CD14-positive monocyte (primary cell): ENCODE measurements at regions not wholly inside any gene's neighbourhood (a gene's known extent, or its start where the extent isn't known, plus 50 kb on each side); places are given as distances from the start of the nearest gene placed in this dataset. TPM values are rescaled to one million over a fixed set of nuclear protein-coding genes. Genes with fewer than 3 reads are reported as not detected.

Source experiments
- DNase-seq, 3 donors: peaks; one replicate each; pipeline ENCODE4 v3.0.0-alpha.2; 2011 to 2022
- H2AFZ ChIP-seq: 2 replicates; pipeline ENCODE4 v1.6.0; 2012; ENCODE audit warnings: mild to moderate bottlenecking, low read depth, low read length, inconsistent platforms; ENCODE audit not compliant: insufficient read depth, poor library complexity, severe bottlenecking
- H3K27ac ChIP-seq, 2 donors: 1 replicate in 1 of 2; 2 replicates in 1 of 2; pipeline ENCODE4 v1.5.1; 2012 to 2013; ENCODE audit warnings: low read length in 2 of 2, control low read depth in 1 of 2, inconsistent platforms in 1 of 2, low read depth in 1 of 2, mild to moderate bottlenecking in 1 of 2
- H3K27me3 ChIP-seq, 2 donors: one replicate each; pipeline versions ENCODE4 v1.6.0 to v1.6.1; 2011 to 2013; ENCODE audit warnings: low read length in 2 of 2; ENCODE audit not compliant: control insufficient read depth in 2 of 2, insufficient read depth in 2 of 2
- H3K36me3 ChIP-seq, 2 donors: replicated peaks in 1 of 2; 1 replicate in 1 of 2; 2 replicates in 1 of 2; pipeline versions ENCODE4 v1.5.1 to v1.6.1; 2012 to 2013; ENCODE audit warnings: low read length in 2 of 2, control low read depth in 1 of 2, inconsistent platforms in 1 of 2, mild to moderate bottlenecking in 1 of 2; ENCODE audit not compliant: insufficient read depth in 2 of 2, control insufficient read depth in 1 of 2
- H3K4me1 ChIP-seq, 2 donors: 1 replicate in 1 of 2; 2 replicates in 1 of 2; pipeline versions ENCODE4 v1.5.1 to v1.6.1; 2012 to 2013; ENCODE audit warnings: low read length in 2 of 2, control low read depth in 1 of 2, inconsistent platforms in 1 of 2, mild to moderate bottlenecking in 1 of 2, moderate library complexity in 1 of 2; ENCODE audit not compliant: insufficient read depth in 2 of 2, control insufficient read depth in 1 of 2
- H3K4me2 ChIP-seq: replicated peaks from 2 replicates; pipeline ENCODE3; 2012; ENCODE audit warnings: low read length, moderate library complexity, mild to moderate bottlenecking; ENCODE audit not compliant: poor library complexity, severe bottlenecking; ENCODE audit errors: extremely low read depth
- H3K4me3 ChIP-seq, 3 experiments: fragments of 200-600 bp in 1 of 3; sonication (generic) in 1 of 3; replicated peaks in 1 of 3; 1 replicate in 2 of 3; 2 replicates in 1 of 3; pipeline ENCODE4 v1.5.1; 2011 to 2013; ENCODE audit warnings: low read length in 3 of 3, mild to moderate bottlenecking in 3 of 3, control low read depth in 2 of 3, low read depth in 2 of 3, inconsistent platforms in 1 of 3, moderate library complexity in 1 of 3
- H3K79me2 ChIP-seq: 2 replicates; pipeline ENCODE4 v1.6.0; 2012; ENCODE audit warnings: mild to moderate bottlenecking, control low read depth, inconsistent platforms, low read length, moderate library complexity; ENCODE audit not compliant: insufficient read depth
- H3K9ac ChIP-seq: 2 replicates; pipeline ENCODE4 v1.6.0; 2017; ENCODE audit warnings: low read length, mild to moderate bottlenecking; ENCODE audit not compliant: insufficient read depth, poor library complexity, severe bottlenecking
- H3K9me3 ChIP-seq, 2 donors: replicated peaks in 1 of 2; 1 replicate in 1 of 2; 2 replicates in 1 of 2; pipeline versions ENCODE4 v1.5.1 to v1.6.1; 2012 to 2013; ENCODE audit warnings: low read length in 2 of 2, control low read depth in 1 of 2; ENCODE audit not compliant: control insufficient read depth in 1 of 2, insufficient read depth in 1 of 2
- H4K20me1 ChIP-seq: 2 replicates; pipeline ENCODE4 v1.6.0; 2012; ENCODE audit warnings: mild to moderate bottlenecking, low read length, control low read depth, moderate library complexity; ENCODE audit not compliant: insufficient read depth
- H3K27ac Mint-ChIP-seq, 7 donors: one replicate each; pipeline ENCODE4 v1.8.0; 2020; ENCODE audit warnings: mild to moderate bottlenecking in 7 of 7, mixed read lengths in 7 of 7, moderate library complexity in 6 of 7, inconsistent platforms in 2 of 7
- H3K27me3 Mint-ChIP-seq, 3 donors: one replicate each; pipeline ENCODE4 v1.8.0; 2021 to 2022; ENCODE audit warnings: low read depth in 3 of 3, mild to moderate bottlenecking in 3 of 3, mixed read lengths in 3 of 3, moderate library complexity in 3 of 3, inconsistent platforms in 1 of 3
- H3K36me3 Mint-ChIP-seq, 2 donors: one replicate each; pipeline ENCODE4 v1.8.0; 2020; ENCODE audit warnings: mixed read lengths in 2 of 2, inconsistent platforms in 1 of 2, mild to moderate bottlenecking in 1 of 2
- H3K4me1 Mint-ChIP-seq: one replicate; pipeline ENCODE4 v1.8.0; 2020; ENCODE audit warnings: mild to moderate bottlenecking, mixed read lengths
- H3K4me3 Mint-ChIP-seq, 2 donors: one replicate each; pipeline ENCODE4 v1.8.0; 2020; ENCODE audit warnings: mild to moderate bottlenecking in 2 of 2, mixed read lengths in 2 of 2, moderate library complexity in 1 of 2
- H3K9me3 Mint-ChIP-seq, 7 donors: one replicate each; pipeline ENCODE4 v1.8.0; 2020 to 2022; ENCODE audit warnings: mixed read lengths in 7 of 7, mild to moderate bottlenecking in 6 of 7, moderate library complexity in 6 of 7, inconsistent platforms in 2 of 7
- CTCF ChIP-seq: fragments of 200-600 bp; IDR thresholded peaks from one replicate; pipeline ENCODE4 v1.8.0; 2022; ENCODE audit warnings: antibody characterized with exemption, mild to moderate bottlenecking
- intact Hi-C, 2 donors: fragments of 100-400 bp; cut with micrococcal nuclease; formaldehyde crosslinking; loops; one replicate each; pipeline versions ENCODE4 v1.15.0 to v1.15.1; 2023
- small RNA-seq: library from RNA; depleted of rRNA; stranded (forward); fragments of <200 nt; gene quantifications from one replicate; pipeline ENCODE3, GENCODE V24; 2012; ENCODE audit warnings: low read depth; ENCODE audit not compliant: insufficient read length

- Mint-ChIP-seq H3K36me3 (no peaks in the 10 kb centered on the region), H3K27me3 (no peaks in the 10 kb centered on the region), H3K4me3 (no peak overlapping the region), H3K27ac (no peak overlapping the region), H3K4me1 (no peaks in the 10 kb centered on the region), H3K9me3 (no peaks in the 10 kb centered on the region)
- no peak overlapping the region for H3K27ac ChIP-seq
- no peaks in the 10 kb centered on the region for H4K20me1 ChIP-seq
- intact Hi-C loops = no loop called here
- no peak overlapping the region for H3K4me3 ChIP-seq
- no peaks in the 10 kb centered on the region for H3K27me3 ChIP-seq
- H2AFZ ChIP-seq = no peak overlapping the region
- H3K79me2 ChIP-seq = no peaks in the 10 kb centered on the region
- H3K9me3 ChIP-seq = no peaks in the 10 kb centered on the region
- H3K4me2 ChIP-seq = no peak overlapping the region
- no peak overlapping the region for H3K9ac ChIP-seq
- H3K36me3 ChIP-seq = no peaks in the 10 kb centered on the region
- DNase-seq = no peak
- H3K4me1 ChIP-seq = no peaks in the 10 kb centered on the region
- TF ChIP-seq CTCF = no peak
These were observed 51.3 kb upstream of the KCND2 start for GRCh38 chr7:120221666-120222065.

Small RNAs in the stretch of these regions (small RNA-seq; reads per million reads assigned to genes)
- not detected for gene RNU1-29P
